ENCODE measurements at regions not wholly inside any gene's neighbourhood (a gene's known extent, or its start where the extent isn't known, plus 50 kb on each side); places are given as distances from the start of the nearest gene placed in this dataset.

GRCh38 chr1:200336901-200337391, 72.9 kb downstream of the ZNF281 start:
- no peak for TF ChIP-seq CTCF (IDR thresholded peaks at IDR 0.05; ENCODE audit: control extremely low read depth in 1 of 3, insufficient read depth in 1 of 3, low read depth in 1 of 3, low read length in 3 of 3)
- TF ChIP-seq EP300 (IDR thresholded peaks at IDR 0.05; ENCODE audit: borderline replicate concordance in 1 of 2, low read depth in 2 of 2, low read length in 2 of 2): no peak
- no peak for TF ChIP-seq JUND (IDR thresholded peaks at IDR 0.05; ENCODE audit: low read length)
- no peak for TF ChIP-seq CHD1 (IDR thresholded peaks at IDR 0.05; ENCODE audit: low read depth, low read length)
- no peak for TF ChIP-seq RFX5 (IDR thresholded peaks at IDR 0.05; ENCODE audit: borderline replicate concordance, low read depth, low read length)
- TF ChIP-seq CHD7 (IDR thresholded peaks at IDR 0.05; ENCODE audit: insufficient replicate concordance, low read length): no peak
- TF ChIP-seq POLR2A (IDR thresholded peaks at IDR 0.05; ENCODE audit: control extremely low read depth in 1 of 2, low read depth in 2 of 2, low read length in 2 of 2): no peak
- TF ChIP-seq TEAD4 (IDR thresholded peaks at IDR 0.05; ENCODE audit: low read depth, low read length): no peak
- TF ChIP-seq ATF3 (IDR thresholded peaks at IDR 0.05; ENCODE audit: insufficient read depth, low read depth, low read length): no peak

Data from H1 (cell line).